ENCODE measurements at regions not wholly inside any gene's neighbourhood (a gene's known extent, or its start where the extent isn't known, plus 50 kb on each side); places are given as distances from the start of the nearest gene placed in this dataset.

- TF ChIP-seq CTCF (IDR thresholded peaks at IDR 0.05) = no peak
- TF ChIP-seq POLR2A (IDR thresholded peaks at IDR 0.05) = no peak
Observed at GRCh38 chr4:87746001-87746400, 53.4 kb upstream of the IBSP start.

Data from body of pancreas (tissue), 4 donors.